CD14-positive monocyte (primary cell): ENCODE measurements at regions not wholly inside any gene's neighbourhood (a gene's known extent, or its start where the extent isn't known, plus 50 kb on each side); places are given as distances from the start of the nearest gene placed in this dataset.

Source experiments
- DNase-seq, 3 donors: peaks; one replicate each; pipeline ENCODE4 v3.0.0-alpha.2; 2011 to 2022
- H2AFZ ChIP-seq: 2 replicates; pipeline ENCODE4 v1.6.0; 2012; ENCODE audit warnings: mild to moderate bottlenecking, low read depth, low read length, inconsistent platforms; ENCODE audit not compliant: insufficient read depth, poor library complexity, severe bottlenecking
- H3K27ac ChIP-seq, 2 donors: 1 replicate in 1 of 2; 2 replicates in 1 of 2; pipeline ENCODE4 v1.5.1; 2012 to 2013; ENCODE audit warnings: low read length in 2 of 2, control low read depth in 1 of 2, inconsistent platforms in 1 of 2, low read depth in 1 of 2, mild to moderate bottlenecking in 1 of 2
- H3K27me3 ChIP-seq, 2 donors: one replicate each; pipeline versions ENCODE4 v1.6.0 to v1.6.1; 2011 to 2013; ENCODE audit warnings: low read length in 2 of 2; ENCODE audit not compliant: control insufficient read depth in 2 of 2, insufficient read depth in 2 of 2
- H3K36me3 ChIP-seq, 2 donors: replicated peaks in 1 of 2; 1 replicate in 1 of 2; 2 replicates in 1 of 2; pipeline versions ENCODE4 v1.5.1 to v1.6.1; 2012 to 2013; ENCODE audit warnings: low read length in 2 of 2, control low read depth in 1 of 2, inconsistent platforms in 1 of 2, mild to moderate bottlenecking in 1 of 2; ENCODE audit not compliant: insufficient read depth in 2 of 2, control insufficient read depth in 1 of 2
- H3K4me1 ChIP-seq, 2 donors: 1 replicate in 1 of 2; 2 replicates in 1 of 2; pipeline versions ENCODE4 v1.5.1 to v1.6.1; 2012 to 2013; ENCODE audit warnings: low read length in 2 of 2, control low read depth in 1 of 2, inconsistent platforms in 1 of 2, mild to moderate bottlenecking in 1 of 2, moderate library complexity in 1 of 2; ENCODE audit not compliant: insufficient read depth in 2 of 2, control insufficient read depth in 1 of 2
- H3K4me2 ChIP-seq: replicated peaks from 2 replicates; pipeline ENCODE3; 2012; ENCODE audit warnings: low read length, moderate library complexity, mild to moderate bottlenecking; ENCODE audit not compliant: poor library complexity, severe bottlenecking; ENCODE audit errors: extremely low read depth
- H3K4me3 ChIP-seq, 3 experiments: fragments of 200-600 bp in 1 of 3; sonication (generic) in 1 of 3; replicated peaks in 1 of 3; 1 replicate in 2 of 3; 2 replicates in 1 of 3; pipeline ENCODE4 v1.5.1; 2011 to 2013; ENCODE audit warnings: low read length in 3 of 3, mild to moderate bottlenecking in 3 of 3, control low read depth in 2 of 3, low read depth in 2 of 3, inconsistent platforms in 1 of 3, moderate library complexity in 1 of 3
- H3K79me2 ChIP-seq: 2 replicates; pipeline ENCODE4 v1.6.0; 2012; ENCODE audit warnings: mild to moderate bottlenecking, control low read depth, inconsistent platforms, low read length, moderate library complexity; ENCODE audit not compliant: insufficient read depth
- H3K9ac ChIP-seq: 2 replicates; pipeline ENCODE4 v1.6.0; 2017; ENCODE audit warnings: low read length, mild to moderate bottlenecking; ENCODE audit not compliant: insufficient read depth, poor library complexity, severe bottlenecking
- H3K9me3 ChIP-seq, 2 donors: replicated peaks in 1 of 2; 1 replicate in 1 of 2; 2 replicates in 1 of 2; pipeline versions ENCODE4 v1.5.1 to v1.6.1; 2012 to 2013; ENCODE audit warnings: low read length in 2 of 2, control low read depth in 1 of 2; ENCODE audit not compliant: control insufficient read depth in 1 of 2, insufficient read depth in 1 of 2
- H4K20me1 ChIP-seq: 2 replicates; pipeline ENCODE4 v1.6.0; 2012; ENCODE audit warnings: mild to moderate bottlenecking, low read length, control low read depth, moderate library complexity; ENCODE audit not compliant: insufficient read depth
- H3K27ac Mint-ChIP-seq, 7 donors: one replicate each; pipeline ENCODE4 v1.8.0; 2020; ENCODE audit warnings: mild to moderate bottlenecking in 7 of 7, mixed read lengths in 7 of 7, moderate library complexity in 6 of 7, inconsistent platforms in 2 of 7
- H3K27me3 Mint-ChIP-seq, 3 donors: one replicate each; pipeline ENCODE4 v1.8.0; 2021 to 2022; ENCODE audit warnings: low read depth in 3 of 3, mild to moderate bottlenecking in 3 of 3, mixed read lengths in 3 of 3, moderate library complexity in 3 of 3, inconsistent platforms in 1 of 3
- H3K36me3 Mint-ChIP-seq, 2 donors: one replicate each; pipeline ENCODE4 v1.8.0; 2020; ENCODE audit warnings: mixed read lengths in 2 of 2, inconsistent platforms in 1 of 2, mild to moderate bottlenecking in 1 of 2
- H3K4me1 Mint-ChIP-seq: one replicate; pipeline ENCODE4 v1.8.0; 2020; ENCODE audit warnings: mild to moderate bottlenecking, mixed read lengths
- H3K4me3 Mint-ChIP-seq, 2 donors: one replicate each; pipeline ENCODE4 v1.8.0; 2020; ENCODE audit warnings: mild to moderate bottlenecking in 2 of 2, mixed read lengths in 2 of 2, moderate library complexity in 1 of 2
- H3K9me3 Mint-ChIP-seq, 7 donors: one replicate each; pipeline ENCODE4 v1.8.0; 2020 to 2022; ENCODE audit warnings: mixed read lengths in 7 of 7, mild to moderate bottlenecking in 6 of 7, moderate library complexity in 6 of 7, inconsistent platforms in 2 of 7
- WGBS: methylation state at CpG from one replicate; pipeline ENCODE4 v1.1.5; 2013; ENCODE audit warnings: missing lambda C conversion rate; ENCODE audit not compliant: insufficient coverage; 5-methylcytosine and 5-hydroxymethylcytosine counted together
- intact Hi-C, 2 donors: fragments of 100-400 bp; cut with micrococcal nuclease; formaldehyde crosslinking; loops; one replicate each; pipeline versions ENCODE4 v1.15.0 to v1.15.1; 2023
- TF ChIP-seq, protein P1 (sequence below): fragments of 200-600 bp; IDR thresholded peaks from one replicate; pipeline ENCODE4 v1.8.0; 2022; ENCODE audit warnings: antibody characterized with exemption, mild to moderate bottlenecking

- H3K4me1 ChIP-seq = no peaks in the 10 kb centered on the region
- H3K27ac Mint-ChIP-seq = no peak overlapping the region
- H3K9me3 Mint-ChIP-seq = peaks cover 0 to 1% (median 0%) of the 10 kb centered on the region in 7 donors
- no peak overlapping the region for H3K27ac ChIP-seq
- WGBS = 98% methylated on average over 6 of the region's 16 CpGs
- no peak overlapping the region for H3K9ac ChIP-seq
- H3K27me3 ChIP-seq = no peaks in the 10 kb centered on the region
- no peak overlapping the region for H3K4me3 Mint-ChIP-seq
- no peak overlapping the region for H2AFZ ChIP-seq
- no peaks in the 10 kb centered on the region for H3K36me3 ChIP-seq
- no peaks in the 10 kb centered on the region for H3K9me3 ChIP-seq
- H3K4me3 ChIP-seq = no peak overlapping the region
- DNase-seq = no peak
- TF ChIP-seq, protein P1, sequence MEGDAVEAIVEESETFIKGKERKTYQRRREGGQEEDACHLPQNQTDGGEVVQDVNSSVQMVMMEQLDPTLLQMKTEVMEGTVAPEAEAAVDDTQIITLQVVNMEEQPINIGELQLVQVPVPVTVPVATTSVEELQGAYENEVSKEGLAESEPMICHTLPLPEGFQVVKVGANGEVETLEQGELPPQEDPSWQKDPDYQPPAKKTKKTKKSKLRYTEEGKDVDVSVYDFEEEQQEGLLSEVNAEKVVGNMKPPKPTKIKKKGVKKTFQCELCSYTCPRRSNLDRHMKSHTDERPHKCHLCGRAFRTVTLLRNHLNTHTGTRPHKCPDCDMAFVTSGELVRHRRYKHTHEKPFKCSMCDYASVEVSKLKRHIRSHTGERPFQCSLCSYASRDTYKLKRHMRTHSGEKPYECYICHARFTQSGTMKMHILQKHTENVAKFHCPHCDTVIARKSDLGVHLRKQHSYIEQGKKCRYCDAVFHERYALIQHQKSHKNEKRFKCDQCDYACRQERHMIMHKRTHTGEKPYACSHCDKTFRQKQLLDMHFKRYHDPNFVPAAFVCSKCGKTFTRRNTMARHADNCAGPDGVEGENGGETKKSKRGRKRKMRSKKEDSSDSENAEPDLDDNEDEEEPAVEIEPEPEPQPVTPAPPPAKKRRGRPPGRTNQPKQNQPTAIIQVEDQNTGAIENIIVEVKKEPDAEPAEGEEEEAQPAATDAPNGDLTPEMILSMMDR = no peak
- no peaks in the 10 kb centered on the region for H3K4me1 Mint-ChIP-seq
- no peaks in the 10 kb centered on the region for H3K36me3 Mint-ChIP-seq
- H3K27me3 Mint-ChIP-seq = peaks cover 0 to 8% (median 3%) of the 10 kb centered on the region in 3 donors
- intact Hi-C loops = no loop called here
- no peak overlapping the region for H3K4me2 ChIP-seq
- H3K79me2 ChIP-seq = no peaks in the 10 kb centered on the region
- no peaks in the 10 kb centered on the region for H4K20me1 ChIP-seq
These were observed 568.4 kb downstream of the TCERG1L start for GRCh38 chr10:130742941-130743675.

DNA sequence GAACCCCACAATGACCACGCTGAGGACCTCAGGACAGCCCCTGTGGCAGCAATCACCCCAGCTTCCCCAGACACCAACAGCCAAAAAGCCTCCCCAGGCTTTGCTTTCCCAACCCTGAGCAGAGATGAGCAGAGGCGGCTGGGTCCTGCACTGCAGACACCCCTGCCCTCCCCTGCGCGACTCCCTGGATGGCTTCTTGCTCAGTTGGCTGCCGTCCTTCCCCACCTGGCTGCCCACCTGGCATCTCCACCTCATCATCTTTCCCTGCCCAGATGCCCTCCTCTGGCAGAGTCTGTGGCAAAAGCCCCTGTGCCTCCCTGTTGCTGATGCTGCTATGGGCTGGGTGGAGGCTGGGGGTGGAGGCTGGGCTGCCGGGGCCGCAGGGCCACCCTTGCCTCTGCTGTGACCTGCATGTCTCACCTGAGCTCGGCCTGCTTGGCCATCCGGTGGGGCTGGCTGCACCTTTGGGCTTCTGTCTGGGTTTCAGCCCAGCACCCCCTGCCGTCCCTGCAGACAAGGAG, 567.7 kb downstream of the TCERG1L start:
- no peaks in the 10 kb centered on the region for H3K4me1 ChIP-seq
- H4K20me1 ChIP-seq = no peaks in the 10 kb centered on the region
- no peaks in the 10 kb centered on the region for H3K36me3 Mint-ChIP-seq
- no peak overlapping the region for H3K9ac ChIP-seq
- no peak overlapping the region for H3K27ac Mint-ChIP-seq
- no peaks in the 10 kb centered on the region for H3K36me3 ChIP-seq
- peaks cover 0 to 8% (median 3%) of the 10 kb centered on the region in 3 donors for H3K27me3 Mint-ChIP-seq
- intact Hi-C loops = no loop called here
- 96% methylated on average over 8 of the region's 10 CpGs for WGBS
- TF ChIP-seq, protein P1 = no peak
- DNase-seq = no peak
- H3K79me2 ChIP-seq = no peaks in the 10 kb centered on the region
- no peaks in the 10 kb centered on the region for H3K27me3 ChIP-seq
- no peak overlapping the region for H3K4me3 Mint-ChIP-seq
- no peak overlapping the region for H3K4me3 ChIP-seq
- H3K9me3 Mint-ChIP-seq = peaks cover 0 to 1% (median 0%) of the 10 kb centered on the region in 7 donors
- no peak overlapping the region for H3K4me2 ChIP-seq
- H2AFZ ChIP-seq = no peak overlapping the region
- no peak overlapping the region for H3K27ac ChIP-seq
- H3K4me1 Mint-ChIP-seq = no peaks in the 10 kb centered on the region
- H3K9me3 ChIP-seq = no peaks in the 10 kb centered on the region
